Left renal cortex interstitium (tissue), 4 donors: ENCODE measurements at regions not wholly inside any gene's neighbourhood (a gene's known extent, or its start where the extent isn't known, plus 50 kb on each side); places are given as distances from the start of the nearest gene placed in this dataset.
A peak's percentile ranks its signal among the peaks of the same experiment; 100 is the strongest.
"Not testable (repeated sequence)": the region's sequence is repeated elsewhere in the genome, so short reads cannot be mapped to it uniquely, and the experiment has no call there.

Source experiments
- DNase-seq, 4 donors: peaks; one replicate each; pipeline ENCODE4 v3.0.0-alpha.2; 2013; ENCODE audit warnings: low read depth in 4 of 4, low spot score in 2 of 4, missing footprints in 1 of 4

DNA sequence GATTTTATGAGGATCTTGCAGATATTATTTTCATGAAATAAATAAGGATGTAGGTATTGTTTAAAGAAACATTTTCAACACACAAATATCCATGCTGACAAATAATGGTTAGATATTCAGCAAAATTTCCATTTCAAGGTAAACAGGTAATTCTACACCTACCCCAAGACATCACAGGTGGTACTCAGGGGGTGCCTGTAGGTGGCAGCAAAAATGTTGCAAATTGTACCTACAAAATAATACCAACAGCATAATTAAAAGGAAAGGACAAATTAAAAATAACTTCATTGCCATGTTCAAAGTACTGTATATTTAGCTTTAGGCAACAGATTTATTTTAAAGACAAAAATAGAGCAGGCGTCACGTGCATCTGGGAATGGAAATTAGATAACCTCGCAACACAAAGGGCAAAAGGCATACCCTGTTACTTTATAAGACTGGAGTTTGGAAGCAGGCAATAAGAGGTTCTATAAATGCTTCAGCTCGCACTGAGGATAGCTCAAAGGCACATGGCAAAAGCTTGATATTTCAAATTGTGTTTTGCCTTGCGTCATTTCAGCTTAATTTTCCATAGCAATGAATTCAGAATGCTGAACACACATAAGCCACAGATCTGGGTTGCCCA lies 630.5 kb downstream of the TDRD15 start:
- DNase-seq = no peak

DNA sequence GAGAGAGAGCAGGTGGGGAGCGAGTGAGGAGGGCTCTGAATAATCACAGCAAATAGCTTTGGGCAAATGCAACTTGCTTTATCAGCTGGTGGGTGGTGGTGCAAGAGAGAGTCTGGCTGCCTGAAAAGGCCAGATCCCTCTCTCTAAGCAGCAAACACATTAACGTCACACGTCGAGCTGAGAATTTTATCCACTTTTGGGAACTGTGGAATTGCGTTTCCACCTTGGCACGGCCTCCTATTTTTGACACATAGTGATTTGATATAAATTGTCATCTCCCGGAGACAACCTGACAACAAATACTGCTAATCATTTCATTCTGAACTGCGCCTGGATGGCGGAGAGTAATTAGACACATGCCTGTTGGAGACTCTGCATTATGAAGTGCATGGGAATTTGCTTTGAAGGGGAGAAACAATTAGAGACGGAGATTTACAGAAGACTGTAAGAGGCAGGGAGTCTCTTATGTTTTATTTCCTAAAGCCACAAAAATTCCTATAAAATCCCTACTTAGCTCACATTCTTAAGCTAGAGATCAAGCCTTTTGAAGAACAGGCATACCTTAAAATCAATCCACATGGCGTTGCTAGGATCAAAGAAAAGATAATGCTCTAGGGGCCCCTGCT lies 634.1 kb downstream of the TDRD15 start:
- no peak for DNase-seq

DNA sequence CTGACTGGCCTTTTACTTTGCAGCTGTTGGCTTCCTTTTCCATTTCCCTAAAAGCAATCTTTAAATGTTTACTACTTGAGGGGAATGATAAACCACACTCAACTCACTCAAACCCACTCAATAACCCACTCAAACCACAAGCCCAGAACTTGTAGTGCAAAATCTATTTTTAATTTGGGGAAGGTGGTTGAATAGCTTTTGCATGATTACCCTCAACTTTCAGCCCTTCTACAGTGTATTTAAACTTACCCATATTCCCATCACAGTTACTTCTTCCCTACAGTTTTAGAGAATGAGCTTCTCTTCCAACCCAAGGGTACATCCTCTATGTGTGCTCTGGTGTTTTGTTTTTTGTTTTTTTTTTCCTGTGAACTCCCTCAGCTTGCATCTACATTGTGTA lies 636.1 kb downstream of the TDRD15 start:
- no peak for DNase-seq

DNA sequence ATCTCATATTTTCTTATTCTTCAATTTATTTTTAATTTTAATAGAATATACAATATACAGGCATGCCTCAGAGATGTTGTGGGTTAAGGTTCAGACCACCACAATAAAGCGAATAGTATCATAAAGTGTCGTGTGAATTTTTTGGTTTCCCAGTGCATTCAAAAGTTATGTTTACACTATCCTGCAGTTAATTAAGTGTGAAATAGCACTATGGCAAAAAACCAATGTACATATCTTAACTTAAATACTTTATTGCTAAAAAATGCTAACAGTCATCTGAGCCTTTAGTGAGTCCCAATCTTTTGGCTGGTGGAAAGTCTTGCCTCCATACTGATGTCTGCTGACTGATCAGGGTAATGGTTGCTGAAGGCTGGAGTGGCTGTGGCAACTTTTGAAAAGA lies 637.6 kb downstream of the TDRD15 start:
- DNase-seq = no peak

DNA sequence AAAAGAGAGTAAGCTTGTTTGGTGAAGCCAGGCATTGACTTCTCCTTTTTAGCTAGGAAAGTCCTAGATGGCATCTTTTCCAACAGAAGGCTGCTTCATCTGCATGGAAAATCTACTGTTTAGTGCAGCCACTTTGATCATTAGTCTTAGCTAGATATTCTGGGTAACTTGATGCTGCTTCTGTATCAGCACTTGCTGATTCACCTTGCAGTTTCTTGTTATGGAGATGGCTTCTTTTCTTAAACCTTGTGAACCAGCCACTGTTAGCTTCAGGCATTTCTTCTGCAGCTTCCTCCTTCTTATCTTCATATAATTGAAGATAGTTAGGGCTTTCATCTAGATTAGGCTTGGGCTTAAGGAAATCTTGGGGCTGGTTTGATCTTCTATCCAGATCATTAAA lies 639.7 kb downstream of the TDRD15 start:
- no peak for DNase-seq

DNA sequence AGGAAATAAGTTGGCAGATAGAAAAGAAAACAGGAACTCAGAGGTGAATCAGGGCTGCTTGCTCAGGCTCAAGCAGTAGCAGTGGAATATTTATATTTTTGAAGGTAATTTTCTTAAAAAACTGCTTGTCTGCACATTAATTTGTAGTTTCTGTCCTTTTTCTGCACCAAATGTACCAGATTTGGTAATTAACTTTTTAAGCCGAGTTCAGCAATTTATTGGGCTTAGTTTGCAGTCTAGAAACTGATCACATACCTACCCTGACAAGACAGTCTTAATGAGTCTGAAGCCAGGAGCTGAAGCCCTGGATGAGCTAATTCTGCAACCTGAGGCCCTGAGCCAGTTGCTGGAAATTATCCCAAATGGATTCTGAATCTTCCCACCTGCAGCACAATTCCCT lies 647.0 kb downstream of the TDRD15 start:
- DNase-seq = no peak

DNA sequence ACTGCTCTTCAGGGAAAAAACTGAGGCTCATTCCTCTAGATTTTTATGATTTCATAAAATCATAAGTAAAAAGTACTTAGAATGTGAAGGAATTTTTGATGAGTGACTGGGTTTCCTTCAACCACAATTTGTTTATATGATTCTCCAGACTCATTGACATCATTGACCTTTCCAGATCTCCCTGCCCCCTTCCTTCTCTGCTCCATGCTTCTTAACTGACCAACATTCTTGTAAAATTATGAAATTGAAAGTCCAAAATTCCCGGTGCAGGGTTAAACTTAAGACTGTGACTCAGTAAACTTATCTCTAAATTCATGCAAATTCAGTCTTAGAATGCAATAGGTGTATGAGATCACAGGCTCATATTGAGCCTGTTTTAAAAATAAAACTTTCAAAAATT lies 648.9 kb downstream of the TDRD15 start:
- DNase-seq = no peak

DNA sequence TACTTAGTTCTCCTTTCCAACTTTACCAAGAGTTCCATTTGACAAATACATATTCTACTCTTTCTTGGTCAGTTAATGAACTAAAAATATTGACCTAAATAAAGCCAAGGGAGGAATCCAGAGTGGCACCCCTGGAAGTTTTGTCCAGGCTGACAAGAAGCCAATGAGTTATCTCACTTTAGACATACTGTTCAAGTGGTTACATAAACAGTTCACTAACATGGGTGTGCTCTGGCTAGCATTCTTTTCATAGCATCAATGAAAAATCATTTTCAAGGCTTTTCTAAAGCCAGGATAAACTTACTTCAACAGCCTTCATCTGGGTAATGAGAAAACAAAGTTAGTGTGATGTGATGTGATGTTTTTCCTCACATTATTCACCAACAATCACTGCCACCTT lies 649.4 kb downstream of the TDRD15 start:
- no peak for DNase-seq

DNA sequence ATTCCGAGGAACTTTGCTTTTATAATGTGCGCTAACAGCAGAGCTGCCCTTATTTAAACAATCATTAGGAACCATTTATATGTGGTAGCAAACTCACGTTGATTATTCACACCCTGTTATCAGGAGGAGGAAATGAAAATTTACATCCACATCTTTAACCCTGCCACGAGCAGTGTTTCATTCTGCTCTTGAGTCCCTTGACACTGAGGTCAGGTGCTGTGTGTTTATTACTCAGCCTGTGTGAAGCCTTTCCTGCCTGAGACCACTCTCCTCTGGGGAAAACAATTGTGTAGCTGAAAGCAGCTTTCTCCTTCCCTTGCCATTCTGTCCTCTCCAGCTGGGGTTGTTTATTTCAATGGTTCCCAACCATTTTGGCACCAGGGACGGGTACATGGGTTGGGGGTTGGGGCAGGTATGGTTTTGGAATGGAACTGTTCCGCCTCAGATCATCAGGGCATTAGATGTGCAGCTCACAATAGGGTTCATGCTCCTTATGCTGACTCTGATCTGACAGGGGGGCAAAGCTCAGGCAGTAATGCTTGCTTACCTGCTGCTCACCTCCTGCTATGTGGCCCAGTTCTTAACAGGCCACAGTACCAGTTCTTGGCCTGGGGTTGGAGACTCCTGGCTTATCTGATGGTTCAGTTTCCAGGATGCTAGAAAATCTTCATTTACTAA lies 651.1 kb downstream of the TDRD15 start:
- DNase-seq = no peak

DNA sequence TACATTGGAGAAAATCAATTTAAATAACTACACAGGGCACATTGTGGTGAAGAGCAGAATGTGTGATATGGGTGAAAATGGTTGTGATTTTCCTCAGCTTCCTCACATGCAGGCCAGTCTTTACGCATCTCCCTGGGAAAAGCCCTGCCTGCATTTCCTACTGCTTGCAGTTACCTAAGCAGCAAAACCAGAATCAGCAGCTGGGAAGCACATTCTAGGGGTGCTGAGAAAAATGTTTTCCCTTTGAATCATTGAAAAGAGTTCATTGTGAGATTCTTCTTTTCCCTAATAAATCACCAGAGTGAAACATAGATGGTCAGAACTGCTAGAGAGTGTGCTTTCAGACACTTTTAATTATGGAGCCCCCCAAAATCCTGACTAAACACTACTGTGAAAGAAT lies 656.0 kb downstream of the TDRD15 start:
- DNase-seq = no peak

DNA sequence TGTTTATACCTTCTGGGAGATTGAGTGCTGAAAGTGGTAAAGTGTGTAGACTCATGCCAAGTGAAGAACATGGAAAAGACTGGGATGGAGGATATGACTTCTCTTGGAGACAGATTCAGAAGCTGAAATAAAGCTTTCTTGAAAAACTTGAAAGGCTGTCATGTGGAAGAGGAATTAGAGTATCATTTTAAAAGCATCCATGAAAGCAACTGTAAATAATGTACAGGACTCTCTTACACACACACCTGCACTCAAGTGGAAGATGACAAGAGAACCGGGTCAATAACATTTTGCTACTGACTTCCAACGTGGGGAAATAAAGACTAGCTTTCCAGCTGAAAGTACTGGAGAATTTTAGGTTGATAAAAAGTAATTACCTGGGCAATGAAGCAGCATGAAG lies 658.2 kb downstream of the TDRD15 start:
- no peak for DNase-seq

DNA sequence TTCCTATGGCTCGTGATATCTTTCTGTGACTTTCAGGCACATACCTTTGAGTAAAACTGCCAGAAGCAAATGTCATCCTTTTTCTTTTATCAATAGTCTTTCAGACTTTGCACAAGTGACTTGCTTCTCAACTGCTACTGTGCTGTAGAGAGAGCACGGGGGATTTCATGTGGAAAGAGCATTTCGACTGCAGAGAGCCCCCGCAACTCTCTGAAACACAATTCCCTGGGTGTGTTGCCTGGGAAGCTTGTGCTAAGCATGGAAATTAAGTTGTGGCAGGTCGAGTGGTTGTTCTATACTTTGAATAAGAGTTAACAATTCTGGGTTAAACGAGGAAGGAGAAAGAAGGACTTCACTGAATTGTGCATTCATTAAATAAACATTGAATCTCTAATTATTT lies 659.1 kb downstream of the TDRD15 start:
- no peak for DNase-seq

DNA sequence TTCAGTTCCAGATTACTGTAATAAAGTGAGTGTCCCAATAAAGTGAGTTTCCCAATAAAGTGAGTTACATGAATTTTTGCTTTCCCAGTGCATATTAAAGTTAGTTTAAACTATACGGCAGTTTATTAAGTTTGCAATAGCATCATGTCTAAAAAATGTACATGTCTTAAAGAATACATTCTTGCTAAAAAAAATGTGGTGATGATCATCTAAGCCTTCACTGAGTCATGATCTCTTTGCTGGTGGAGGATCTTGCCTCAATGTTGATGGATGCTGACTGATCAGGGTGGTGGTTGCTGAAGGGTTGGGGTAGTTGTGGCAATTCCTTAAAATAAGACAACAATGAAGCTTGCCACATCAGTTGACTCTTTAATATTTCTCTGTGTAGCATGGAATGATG lies 664.2 kb downstream of the TDRD15 start:
- no peak for DNase-seq

DNA sequence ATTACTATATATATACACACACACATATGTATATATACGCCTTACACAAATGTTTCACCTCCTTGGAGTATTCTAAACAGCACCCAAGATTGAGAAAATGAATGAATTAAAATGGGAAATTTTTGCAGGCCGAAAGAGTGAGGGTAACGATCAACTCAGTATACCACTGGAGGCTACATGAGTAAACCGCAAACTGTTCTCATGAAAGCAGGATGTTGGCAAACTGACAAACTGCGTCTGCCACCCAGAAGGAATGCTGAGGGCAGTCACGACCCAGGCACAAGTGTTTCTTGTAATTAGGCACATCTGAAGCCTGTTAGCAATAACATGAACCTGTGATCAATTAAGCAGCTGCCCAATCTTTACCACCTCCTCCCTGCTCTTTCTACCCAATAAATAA lies 666.5 kb downstream of the TDRD15 start:
- not testable (repeated sequence) for DNase-seq

DNA sequence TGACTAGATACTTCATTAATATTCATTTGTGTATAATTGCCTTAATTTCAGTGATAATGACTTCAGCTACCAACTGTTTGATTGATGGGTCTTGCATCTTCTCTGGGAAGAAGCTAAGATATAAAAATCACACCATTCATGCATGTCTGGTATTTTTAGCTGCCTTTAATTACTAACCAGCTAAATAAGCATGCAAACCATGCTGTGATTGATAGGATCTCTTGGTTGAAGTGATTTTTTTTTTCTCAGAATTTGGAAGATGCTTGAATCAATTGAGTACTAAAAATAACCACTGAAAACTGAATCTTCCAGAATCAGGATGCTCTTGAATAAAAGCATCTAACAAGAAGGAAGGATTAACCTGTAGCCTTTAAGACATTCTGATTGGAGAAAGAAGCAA lies 668.8 kb downstream of the TDRD15 start:
- DNase-seq = no peak

DNA sequence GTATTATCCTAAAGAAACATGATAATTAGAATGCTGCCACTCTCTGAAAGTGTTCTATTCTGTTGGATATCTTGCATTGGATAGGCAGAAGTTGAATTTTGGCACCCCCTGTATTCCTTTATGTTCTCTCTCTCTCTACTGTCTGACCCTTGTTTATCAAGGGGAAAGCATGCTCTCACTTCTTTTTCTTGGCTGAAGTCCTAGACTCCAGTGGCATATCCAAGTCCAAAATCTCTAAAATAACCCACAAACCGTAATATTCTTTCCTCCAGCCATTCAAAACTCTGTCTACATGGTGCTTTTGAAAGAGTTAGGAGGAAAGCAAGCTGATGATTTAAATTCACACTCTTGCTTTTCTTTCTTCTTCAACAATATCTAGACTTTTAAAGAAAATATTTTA lies 669.7 kb downstream of the TDRD15 start:
- no peak for DNase-seq

DNA sequence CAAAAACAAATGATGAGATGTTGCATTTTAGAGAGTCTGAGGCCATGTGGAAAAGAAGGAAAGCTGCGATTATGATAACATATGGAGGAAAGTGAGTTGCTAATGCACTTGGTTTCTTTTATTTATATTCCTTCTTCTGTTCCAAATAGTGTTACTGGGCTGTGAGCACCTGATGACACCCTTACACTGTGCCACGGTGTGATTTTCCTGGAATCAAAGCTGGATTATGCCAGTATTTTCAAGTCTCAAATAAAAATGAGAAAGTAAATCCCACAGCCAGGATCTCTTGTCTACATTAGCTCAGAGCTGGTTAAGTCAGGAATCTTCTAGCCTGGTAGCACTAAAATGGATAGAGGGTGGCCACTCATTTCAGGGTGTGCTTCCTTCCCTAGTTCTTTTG lies 670.8 kb downstream of the TDRD15 start:
- no peak for DNase-seq

DNA sequence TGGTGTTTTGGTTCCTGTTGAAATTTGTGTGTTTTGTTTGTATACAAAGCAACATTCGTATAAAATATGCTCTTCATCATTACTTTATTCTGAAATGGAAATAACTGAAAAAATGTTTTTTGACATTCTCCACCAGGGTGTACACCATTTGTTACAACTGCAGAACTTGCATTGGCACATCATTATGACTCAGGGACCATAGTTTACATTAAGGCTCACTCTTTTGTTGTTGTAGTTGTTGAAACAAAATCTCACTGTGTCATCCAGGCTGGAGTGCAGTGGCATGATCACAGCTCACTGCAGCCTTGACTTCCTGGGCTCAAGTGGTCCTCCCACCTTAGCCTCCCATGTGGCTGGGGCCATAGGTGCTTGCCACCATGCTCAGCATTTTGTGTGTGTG lies 676.6 kb downstream of the TDRD15 start:
- no peak for DNase-seq

DNA sequence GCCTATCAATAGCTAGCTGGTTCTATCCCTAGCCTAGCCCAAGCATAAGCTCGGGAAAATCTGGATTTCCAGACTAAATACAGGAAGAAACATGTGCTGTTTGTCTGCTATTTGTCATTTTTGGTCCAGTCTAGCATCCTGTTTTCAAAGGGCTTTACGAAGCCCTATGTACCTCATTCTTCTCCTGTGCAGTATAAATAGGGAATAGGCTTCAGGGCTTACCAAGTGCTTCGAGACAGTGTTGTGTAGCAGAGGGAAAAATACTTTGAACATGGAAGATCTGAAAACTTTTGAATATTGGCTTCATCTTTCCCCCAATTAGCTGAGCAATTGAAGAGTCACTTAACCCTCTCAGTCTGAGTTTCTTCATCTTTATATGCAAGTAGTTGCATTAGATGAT lies 679.8 kb downstream of the TDRD15 start:
- DNase-seq = no peak

DNA sequence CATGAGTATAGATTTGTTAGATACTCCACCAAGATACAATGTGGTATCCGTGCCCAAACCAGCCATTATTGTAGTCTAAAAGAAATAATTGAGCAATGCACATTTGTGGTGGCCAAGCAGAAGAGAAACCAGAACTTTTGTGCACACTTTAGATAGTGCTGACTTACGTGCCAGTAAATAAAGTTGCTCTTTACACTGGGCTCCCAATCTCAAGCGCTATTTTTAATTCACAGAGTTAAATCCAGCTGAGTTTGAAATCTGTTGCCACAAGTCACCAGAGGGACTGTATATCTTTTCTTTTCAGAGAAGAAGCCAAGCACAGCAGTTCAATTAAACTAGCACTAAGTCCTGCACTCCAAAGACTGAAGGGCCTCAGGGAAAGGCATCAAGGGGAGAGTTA lies 680.4 kb downstream of the TDRD15 start:
- no peak for DNase-seq

DNA sequence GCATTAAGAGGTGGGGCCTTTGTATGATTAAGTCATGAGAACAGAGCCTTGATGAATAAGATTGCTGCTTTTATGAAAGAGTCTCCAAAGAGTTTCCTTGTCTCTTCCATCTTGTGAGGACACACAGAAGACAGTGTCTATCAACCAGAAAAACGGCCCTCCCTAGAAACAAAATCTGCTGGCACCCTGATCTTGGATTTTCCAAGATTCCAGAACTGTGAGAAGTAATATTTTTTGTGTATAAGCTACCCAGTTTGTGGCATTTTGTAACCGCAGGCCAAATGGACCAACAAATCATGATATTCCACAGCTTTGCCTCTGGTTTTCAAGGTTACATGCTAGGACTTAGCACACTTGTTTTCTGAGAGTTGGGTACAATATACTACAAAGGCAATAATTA lies 687.8 kb downstream of the TDRD15 start:
- no peak for DNase-seq

DNA sequence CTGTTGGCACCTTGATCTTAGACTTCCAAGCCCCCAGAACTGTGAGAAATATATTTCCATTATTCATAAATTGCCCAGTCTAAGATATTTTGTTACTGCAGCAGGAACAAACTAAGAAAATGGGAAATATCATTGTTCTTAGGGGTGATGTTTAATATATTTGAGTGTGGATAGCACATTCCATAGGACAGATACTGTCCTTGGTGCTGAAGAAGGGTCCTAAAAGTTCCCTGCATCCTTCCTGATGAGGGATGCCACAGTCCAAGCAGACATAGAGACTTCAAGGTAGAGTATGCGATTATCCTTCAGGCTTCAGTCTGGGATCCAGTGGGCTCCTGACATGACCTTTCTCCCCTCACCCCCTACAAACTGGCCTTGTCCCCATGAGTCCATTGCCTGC lies 689.0 kb downstream of the TDRD15 start:
- DNase-seq = peak in 1 of 4 donors; percentile 19
